Panc1 (cell line): ENCODE measurements at regions not wholly inside any gene's neighbourhood (a gene's known extent, or its start where the extent isn't known, plus 50 kb on each side); places are given as distances from the start of the nearest gene placed in this dataset.

Source experiments
- POLR2AphosphoS5 ChIP-seq: IDR thresholded peaks from 2 replicates; pipeline ENCODE4 v1.6.1; 2012; ENCODE audit warnings: mild to moderate bottlenecking, low read depth, low read length, moderate library complexity
- SIN3A ChIP-seq: IDR thresholded peaks from 2 replicates; pipeline ENCODE4 v1.6.1; 2012; ENCODE audit warnings: low read depth, mild to moderate bottlenecking, low read length, moderate library complexity, borderline replicate concordance; ENCODE audit not compliant: insufficient read depth
- TCF7L2 ChIP-seq: IDR thresholded peaks from 2 replicates; pipeline ENCODE4 v1.6.1; 2011; ENCODE audit warnings: mild to moderate bottlenecking, low read depth, low read length, inconsistent platforms
- TF ChIP-seq, protein P1 (sequence below): fragments of 450-650 bp; IDR thresholded peaks from 2 replicates; pipeline ENCODE4 v1.5.1; 2017; ENCODE audit warnings: mild to moderate bottlenecking

DNA sequence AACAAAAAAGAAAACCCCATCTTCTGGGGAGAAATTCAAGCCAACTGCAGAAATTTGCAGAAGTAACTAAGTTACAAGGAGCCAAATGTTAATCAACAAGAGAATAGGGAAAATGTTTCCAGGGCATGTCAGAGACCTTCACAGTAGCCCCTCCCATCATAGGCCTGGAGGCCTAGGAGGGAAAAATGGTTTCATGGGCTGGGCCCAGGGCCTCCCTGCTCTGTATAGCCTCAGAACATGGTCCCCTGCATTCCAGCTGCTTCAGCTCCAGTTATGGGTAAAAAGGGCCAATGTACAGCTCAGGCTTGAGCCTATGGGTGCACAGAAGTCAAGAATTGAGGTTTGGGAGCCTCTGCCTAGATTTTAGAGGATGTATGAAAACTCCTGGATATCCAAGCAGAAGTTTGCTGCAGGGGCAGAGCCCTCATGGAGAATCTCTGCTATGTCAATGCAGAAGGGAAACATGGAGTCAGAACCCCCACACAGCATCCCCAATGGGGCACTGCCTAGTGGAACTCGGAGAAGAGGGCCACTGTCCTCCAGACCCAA is 260.9 kb downstream of the DUSP6 start:
- no peak for TF ChIP-seq POLR2AphosphoS5
- TF ChIP-seq TCF7L2: no peak
- TF ChIP-seq, protein P1, sequence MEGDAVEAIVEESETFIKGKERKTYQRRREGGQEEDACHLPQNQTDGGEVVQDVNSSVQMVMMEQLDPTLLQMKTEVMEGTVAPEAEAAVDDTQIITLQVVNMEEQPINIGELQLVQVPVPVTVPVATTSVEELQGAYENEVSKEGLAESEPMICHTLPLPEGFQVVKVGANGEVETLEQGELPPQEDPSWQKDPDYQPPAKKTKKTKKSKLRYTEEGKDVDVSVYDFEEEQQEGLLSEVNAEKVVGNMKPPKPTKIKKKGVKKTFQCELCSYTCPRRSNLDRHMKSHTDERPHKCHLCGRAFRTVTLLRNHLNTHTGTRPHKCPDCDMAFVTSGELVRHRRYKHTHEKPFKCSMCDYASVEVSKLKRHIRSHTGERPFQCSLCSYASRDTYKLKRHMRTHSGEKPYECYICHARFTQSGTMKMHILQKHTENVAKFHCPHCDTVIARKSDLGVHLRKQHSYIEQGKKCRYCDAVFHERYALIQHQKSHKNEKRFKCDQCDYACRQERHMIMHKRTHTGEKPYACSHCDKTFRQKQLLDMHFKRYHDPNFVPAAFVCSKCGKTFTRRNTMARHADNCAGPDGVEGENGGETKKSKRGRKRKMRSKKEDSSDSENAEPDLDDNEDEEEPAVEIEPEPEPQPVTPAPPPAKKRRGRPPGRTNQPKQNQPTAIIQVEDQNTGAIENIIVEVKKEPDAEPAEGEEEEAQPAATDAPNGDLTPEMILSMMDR: no peak
- TF ChIP-seq SIN3A: no peak
